Stimulated activated CD4-positive, alpha-beta T cell treated with anti-CD3 and anti-CD28 coated beads, TNF-alpha, amount 100 ng/mL, for 48 hours (primary cell): ENCODE measurements at regions not wholly inside any gene's neighbourhood (a gene's known extent, or its start where the extent isn't known, plus 50 kb on each side); places are given as distances from the start of the nearest gene placed in this dataset.
"Not testable (repeated sequence)": the region's sequence is repeated elsewhere in the genome, so short reads cannot be mapped to it uniquely, and the experiment has no call there.

Source experiments
- DNase-seq, 3 donors: peaks; one replicate each; pipeline ENCODE4 v3.0.0-alpha.2; 2020; ENCODE audit warnings: low read depth in 3 of 3

- no peak for DNase-seq
Observed at GRCh38 chr15:35282965-35283496, 197.9 kb upstream of the NANOGP8 start.

- no peak for DNase-seq
Observed at GRCh38 chr15:35281515-35281914, 196.4 kb upstream of the NANOGP8 start.

GRCh38 chr15:35279811-35280210 lies 194.7 kb upstream of the NANOGP8 start:
- DNase-seq = no peak

GRCh38 chr15:35271371-35272043 lies 186.4 kb upstream of the NANOGP8 start:
- no peak for DNase-seq

GRCh38 chr15:35260941-35261340 lies 175.8 kb upstream of the NANOGP8 start:
- DNase-seq = no peak

- not testable (repeated sequence) for DNase-seq
Observed at GRCh38 chr15:35260274-35260673, 175.2 kb upstream of the NANOGP8 start.

- DNase-seq = no peak
Observed at GRCh38 chr15:35256551-35256950, 171.5 kb upstream of the NANOGP8 start.

GRCh38 chr15:35256141-35256540 lies 171.0 kb upstream of the NANOGP8 start:
- DNase-seq = no peak

GRCh38 chr15:35254908-35255307 lies 169.8 kb upstream of the NANOGP8 start:
- not testable (repeated sequence) for DNase-seq

- DNase-seq = no peak
Observed at GRCh38 chr15:35254062-35254461, 169.0 kb upstream of the NANOGP8 start.

- no peak for DNase-seq
Observed at GRCh38 chr15:35252351-35252865, 167.3 kb upstream of the NANOGP8 start.

- DNase-seq = no peak
Observed at GRCh38 chr15:35247150-35247549, 162.1 kb upstream of the NANOGP8 start.

- no peak for DNase-seq
Observed at GRCh38 chr15:35246451-35246850, 161.4 kb upstream of the NANOGP8 start.

GRCh38 chr15:35245681-35246080 lies 160.6 kb upstream of the NANOGP8 start:
- DNase-seq = not testable (repeated sequence)

GRCh38 chr15:35244227-35244626 lies 159.1 kb upstream of the NANOGP8 start:
- no peak for DNase-seq

GRCh38 chr15:35243758-35244157 lies 158.7 kb upstream of the NANOGP8 start:
- no peak for DNase-seq

- not testable (repeated sequence) for DNase-seq
Observed at GRCh38 chr15:35239693-35240092, 154.6 kb upstream of the NANOGP8 start.

- DNase-seq = not testable (repeated sequence)
Observed at GRCh38 chr15:35238448-35238847, 153.4 kb upstream of the NANOGP8 start.

- no peak for DNase-seq
Observed at GRCh38 chr15:35229085-35229484, 144.0 kb upstream of the NANOGP8 start.

- DNase-seq = no peak
Observed at GRCh38 chr15:35218215-35218614, 133.1 kb upstream of the NANOGP8 start.

- DNase-seq = no peak
Observed at GRCh38 chr15:35215093-35215492, 130.0 kb upstream of the NANOGP8 start.

GRCh38 chr15:35211240-35211902 lies 126.3 kb upstream of the NANOGP8 start:
- DNase-seq = no peak

- DNase-seq = no peak
Observed at GRCh38 chr15:35210370-35210769, 125.3 kb upstream of the NANOGP8 start.
